CD4-positive, alpha-beta T cell (primary cell): ENCODE measurements at regions not wholly inside any gene's neighbourhood (a gene's known extent, or its start where the extent isn't known, plus 50 kb on each side); places are given as distances from the start of the nearest gene placed in this dataset.

Source experiments
- ATAC-seq: fragments of 200-7000 bp; cut with Tn5 transposase; one replicate; pipeline ENCODE4 v1.10.0; 2022; ENCODE audit warnings: mild to moderate bottlenecking; ENCODE audit not compliant: poor library complexity
- CTCF ChIA-PET: fragments of 350-600 bp; sonication (Branson Sonifier 250); formaldehyde crosslinking; loops from one replicate; lab custom pipeline; 2021; ENCODE audit warnings: antibody characterized with exemption, inconsistent platforms; lab: Charles Lee
- POLR2A ChIA-PET: fragments of 350-600 bp; sonication (Branson Sonifier 250); formaldehyde crosslinking; loops from one replicate; lab custom pipeline; 2021; ENCODE audit warnings: antibody characterized with exemption, inconsistent platforms; lab: Charles Lee
- DNase-seq, 14 experiments: peaks; one replicate each; pipeline ENCODE4 v3.0.0-alpha.2; 2013 to 2020; ENCODE audit warnings: mixed read lengths in 2 of 14
- H3K27ac ChIP-seq, 2 donors: one replicate each; pipeline versions ENCODE4 v1.5.1 to v1.7.0; 2013; ENCODE audit warnings: low read length in 2 of 2, low read depth in 1 of 2, mild to moderate bottlenecking in 1 of 2
- H3K27me3 ChIP-seq, 2 experiments: 1 replicate in 1 of 2; 2 replicates in 1 of 2; pipeline versions ENCODE4 v1.6.1 to v1.7.0; 2013; ENCODE audit warnings: low read length in 2 of 2, control low read depth in 1 of 2, mild to moderate bottlenecking in 1 of 2, moderate library complexity in 1 of 2; ENCODE audit not compliant: insufficient read depth in 2 of 2, control insufficient read depth in 1 of 2
- H3K36me3 ChIP-seq: one replicate; pipeline ENCODE4 v1.6.1; 2013; ENCODE audit warnings: low read length, control low read depth; ENCODE audit not compliant: insufficient read depth
- H3K4me1 ChIP-seq: one replicate; pipeline ENCODE4 v1.6.1; 2013; ENCODE audit warnings: low read length, control low read depth; ENCODE audit not compliant: insufficient read depth
- H3K4me3 ChIP-seq: one replicate; pipeline ENCODE4 v1.5.1; 2013; ENCODE audit warnings: mild to moderate bottlenecking, low read length, moderate library complexity
- H3K9me3 ChIP-seq, 2 experiments: 1 replicate in 1 of 2; 2 replicates in 1 of 2; pipeline versions ENCODE4 v1.6.1 to v1.7.0; 2013; ENCODE audit warnings: low read length in 2 of 2, mild to moderate bottlenecking in 2 of 2, control low read depth in 1 of 2, moderate library complexity in 1 of 2; ENCODE audit not compliant: control insufficient read depth in 1 of 2, insufficient read depth in 1 of 2
- H3K27ac Mint-ChIP-seq: one replicate; pipeline ENCODE4 v1.8.0; 2020; ENCODE audit warnings: mixed read lengths
- H3K27me3 Mint-ChIP-seq: one replicate; pipeline ENCODE4 v1.8.0; 2021; ENCODE audit warnings: mixed read lengths
- H3K36me3 Mint-ChIP-seq: one replicate; pipeline ENCODE4 v1.8.0; 2021; ENCODE audit warnings: low read depth, mixed read lengths
- H3K4me1 Mint-ChIP-seq: one replicate; pipeline ENCODE4 v1.8.0; 2021; ENCODE audit warnings: low read depth, mixed read lengths
- H3K4me3 Mint-ChIP-seq: one replicate; pipeline ENCODE4 v1.8.0; 2020; ENCODE audit warnings: mild to moderate bottlenecking, mixed read lengths
- H3K9me3 Mint-ChIP-seq: one replicate; pipeline ENCODE4 v1.8.0; 2020; ENCODE audit warnings: mixed read lengths
- intact Hi-C, 2 experiments: fragments of 100-400 bp; cut with DNase I in 1 of 2; cut with micrococcal nuclease in 1 of 2; formaldehyde crosslinking; loops; one replicate each; pipeline versions ENCODE4 v1.15.1 to v1.9.0; 2023 to 2025; cut with DNase I, micrococcal nuclease
- TF ChIP-seq, protein P1 (sequence below): fragments of 200-600 bp; IDR thresholded peaks from one replicate; pipeline ENCODE4 v1.8.0; 2022; ENCODE audit warnings: antibody characterized with exemption, mild to moderate bottlenecking

DNA sequence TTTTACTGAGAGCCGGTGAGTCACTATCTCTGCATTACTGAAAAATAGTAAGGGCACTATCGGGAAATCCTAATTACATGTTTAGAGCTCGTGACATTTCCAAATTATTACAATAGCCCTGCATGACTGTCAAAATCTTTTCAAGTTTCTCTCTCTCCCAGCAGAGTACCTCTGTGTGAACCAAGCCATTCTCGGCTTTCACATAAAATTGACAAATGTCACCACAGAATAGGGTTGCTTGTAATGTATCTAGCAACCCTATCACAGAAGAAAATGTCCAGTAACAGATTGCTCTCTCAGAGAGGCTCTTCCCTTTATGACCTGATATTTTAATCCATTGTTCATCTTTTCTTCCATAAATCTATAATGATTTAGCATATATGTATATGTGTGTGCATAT, 144.8 kb upstream of the GNPDA2 start:
- Histone ChIP-seq H3K27ac (no peak overlapping the region), H3K4me1 (no peaks in the 10 kb centered on the region), H3K9me3 (peaks cover 0 to 10% of the 10 kb centered on the region in 2 experiments), H3K4me3 (no peak overlapping the region), H3K27me3 (no peaks in the 10 kb centered on the region), H3K36me3 (no peaks in the 10 kb centered on the region)
- ATAC-seq (no peak), DNase-seq (no peak)
- H3K9me3 Mint-ChIP-seq, result peaks cover 2% of the 10 kb centered on the region
- ChIA-PET POLR2A (no interaction called here), CTCF (no interaction called here)
- H3K36me3 Mint-ChIP-seq, result no peaks in the 10 kb centered on the region
- no peak overlapping the region for H3K27ac Mint-ChIP-seq
- peaks cover 3% of the 10 kb centered on the region for H3K27me3 Mint-ChIP-seq
- intact Hi-C loops, result no loop called here
- no peak overlapping the region for H3K4me3 Mint-ChIP-seq
- TF ChIP-seq, protein P1, sequence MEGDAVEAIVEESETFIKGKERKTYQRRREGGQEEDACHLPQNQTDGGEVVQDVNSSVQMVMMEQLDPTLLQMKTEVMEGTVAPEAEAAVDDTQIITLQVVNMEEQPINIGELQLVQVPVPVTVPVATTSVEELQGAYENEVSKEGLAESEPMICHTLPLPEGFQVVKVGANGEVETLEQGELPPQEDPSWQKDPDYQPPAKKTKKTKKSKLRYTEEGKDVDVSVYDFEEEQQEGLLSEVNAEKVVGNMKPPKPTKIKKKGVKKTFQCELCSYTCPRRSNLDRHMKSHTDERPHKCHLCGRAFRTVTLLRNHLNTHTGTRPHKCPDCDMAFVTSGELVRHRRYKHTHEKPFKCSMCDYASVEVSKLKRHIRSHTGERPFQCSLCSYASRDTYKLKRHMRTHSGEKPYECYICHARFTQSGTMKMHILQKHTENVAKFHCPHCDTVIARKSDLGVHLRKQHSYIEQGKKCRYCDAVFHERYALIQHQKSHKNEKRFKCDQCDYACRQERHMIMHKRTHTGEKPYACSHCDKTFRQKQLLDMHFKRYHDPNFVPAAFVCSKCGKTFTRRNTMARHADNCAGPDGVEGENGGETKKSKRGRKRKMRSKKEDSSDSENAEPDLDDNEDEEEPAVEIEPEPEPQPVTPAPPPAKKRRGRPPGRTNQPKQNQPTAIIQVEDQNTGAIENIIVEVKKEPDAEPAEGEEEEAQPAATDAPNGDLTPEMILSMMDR, result no peak
- H3K4me1 Mint-ChIP-seq, result no peaks in the 10 kb centered on the region

DNA sequence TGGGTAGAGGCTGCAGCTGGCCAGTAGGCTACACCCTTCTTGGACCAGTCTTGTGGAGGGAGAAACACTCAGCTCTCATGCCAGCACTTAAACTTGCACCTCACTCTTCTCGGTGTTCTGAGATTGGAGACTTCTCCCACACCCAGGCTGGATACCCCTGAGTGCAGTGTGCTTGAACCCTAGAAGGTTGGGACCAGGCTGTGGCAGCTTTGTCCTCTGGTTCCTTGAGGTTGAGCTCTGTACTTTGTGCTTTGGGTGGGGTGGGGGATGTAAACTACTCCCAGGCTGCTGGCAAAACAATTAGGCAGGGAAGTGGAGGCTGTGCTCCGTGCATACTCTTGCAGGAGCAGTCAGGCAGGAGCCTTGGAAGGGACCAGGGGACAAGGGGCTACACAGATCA, 143.6 kb upstream of the GNPDA2 start:
- Histone ChIP-seq H3K9me3 (peaks cover 0 to 10% of the 10 kb centered on the region in 2 experiments), H3K4me3 (no peak overlapping the region), H3K27me3 (no peaks in the 10 kb centered on the region), H3K36me3 (no peaks in the 10 kb centered on the region), H3K4me1 (no peaks in the 10 kb centered on the region), H3K27ac (no peak overlapping the region)
- Mint-ChIP-seq H3K27ac (no peak overlapping the region), H3K9me3 (peaks cover 2% of the 10 kb centered on the region), H3K27me3 (peaks cover 3% of the 10 kb centered on the region), H3K4me3 (no peak overlapping the region), H3K36me3 (no peaks in the 10 kb centered on the region), H3K4me1 (no peaks in the 10 kb centered on the region)
- ATAC-seq (no peak), DNase-seq (no peak)
- TF ChIP-seq, protein P1, result no peak
- ChIA-PET CTCF (no interaction called here), POLR2A (no interaction called here)
- intact Hi-C loops, result no loop called here

DNA sequence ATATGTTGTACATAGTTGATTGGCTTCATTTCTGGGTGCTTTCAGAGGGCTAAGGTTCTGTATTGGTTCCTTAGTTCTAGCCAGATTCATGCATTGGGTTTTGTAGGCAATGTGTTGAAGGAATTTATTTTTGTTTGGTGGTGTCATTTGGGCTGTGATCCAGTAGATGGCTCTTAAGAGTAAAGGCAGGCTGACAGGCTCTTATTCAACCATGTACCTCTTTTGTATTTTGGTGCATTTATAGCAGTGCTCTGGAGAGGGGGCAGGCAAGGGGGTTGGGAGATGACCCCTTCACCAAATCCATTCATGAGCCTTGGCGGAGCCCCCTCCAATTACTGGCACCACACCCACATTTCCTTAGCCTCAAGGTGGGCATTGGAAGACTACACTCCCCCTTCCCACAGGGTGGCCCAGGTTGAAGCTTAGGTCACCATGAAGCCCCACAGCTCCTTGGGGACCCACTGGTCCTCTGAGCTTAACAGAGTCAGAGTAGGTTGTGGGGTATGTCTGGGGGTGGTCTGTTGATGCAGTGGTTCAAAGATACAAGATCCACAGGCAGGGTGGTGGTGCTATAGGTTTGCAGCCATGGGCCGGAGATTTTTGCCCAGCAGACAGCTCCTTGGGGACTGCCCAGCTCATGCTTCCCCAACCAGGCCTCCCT, 143.0 kb upstream of the GNPDA2 start:
- Mint-ChIP-seq H3K4me3 (no peak overlapping the region), H3K36me3 (no peaks in the 10 kb centered on the region), H3K9me3 (peaks cover 7% of the 10 kb centered on the region), H3K27me3 (peaks cover 7% of the 10 kb centered on the region), H3K4me1 (no peaks in the 10 kb centered on the region), H3K27ac (no peak overlapping the region)
- H3K27me3 ChIP-seq, result no peaks in the 10 kb centered on the region
- DNase-seq, result no peak
- H3K9me3 ChIP-seq, result peaks cover 0 to 10% of the 10 kb centered on the region in 2 experiments
- intact Hi-C loops, result no loop called here
- no peak for ATAC-seq
- H3K27ac ChIP-seq, result no peak overlapping the region
- TF ChIP-seq, protein P1, result no peak
- POLR2A ChIA-PET, result no interaction called here
- H3K4me3 ChIP-seq, result no peak overlapping the region
- no peaks in the 10 kb centered on the region for H3K4me1 ChIP-seq
- CTCF ChIA-PET, result no interaction called here
- H3K36me3 ChIP-seq, result no peaks in the 10 kb centered on the region
